HepG2 (cell line): ENCODE measurements at regions not wholly inside any gene's neighbourhood (a gene's known extent, or its start where the extent isn't known, plus 50 kb on each side); places are given as distances from the start of the nearest gene placed in this dataset.

Experiments used
- ATAC-seq: fragments of 200-7000 bp; cut with Tn5 transposase; 3 replicates; pipeline ENCODE4 v1.9.1; 2020; ENCODE audit warnings: mild to moderate bottlenecking, moderate library complexity
- BruUV-seq: library from RNA; stranded (reverse); fragments of 400-500 nt; replicated peaks from 2 replicates; lab custom pipeline; 2021; lab: Mats Ljungman, UMichigan
- CTCF ChIA-PET: fragments of 300-600 bp; formaldehyde crosslinking; extraction: SDS; loops from one replicate; lab custom pipeline; 2021; ENCODE audit warnings: low total read pairs, inconsistent platforms, low intra/inter-chr PET ratio; lab: Yijun Ruan, JAX
- POLR2A ChIA-PET: fragments of 350-600 bp; sonication (Branson Sonifier 250); formaldehyde crosslinking; loops from one replicate; lab custom pipeline; 2020; ENCODE audit warnings: antibody characterized with exemption, inconsistent platforms; lab: Yijun Ruan, JAX
- DNase-seq: peaks from one replicate; pipeline ENCODE4 v3.0.0-alpha.2; 2015; ENCODE audit warnings: low spot score
- FAIRE-seq: peaks from 3 replicates; lab custom pipeline; 2011; peaks lifted over from hg19 to GRCh38; lab: Jason Lieb, UNC
- H2AFZ ChIP-seq: one replicate; pipeline ENCODE4 v1.6.1; 2011; ENCODE audit warnings: low read length, inconsistent platforms
- H3K27ac ChIP-seq: fragments of 300-600 bp; 3 replicates; pipeline ENCODE4 v1.8.0; 2011; ENCODE audit warnings: mixed run types, mild to moderate bottlenecking, mixed read lengths, low read length, inconsistent platforms; ENCODE audit not compliant: insufficient read depth; ENCODE audit errors: extremely low read length
- H3K27me3 ChIP-seq, 2 experiments: fragments of 200-600 bp in 1 of 2; 2 replicates in 1 of 2; 3 replicates in 1 of 2; pipeline versions ENCODE4 v1.6.0 to v1.8.0; 2011; ENCODE audit warnings: low read length in 2 of 2, mild to moderate bottlenecking in 2 of 2, moderate library complexity in 2 of 2, inconsistent platforms in 1 of 2; ENCODE audit not compliant: insufficient read depth in 2 of 2, control insufficient read depth in 1 of 2
- H3K36me3 ChIP-seq, 2 experiments: fragments of 200-600 bp in 1 of 2; replicated peaks in 1 of 2; 2 replicates in 1 of 2; 3 replicates in 1 of 2; pipeline versions ENCODE4 v1.5.1 to v1.8.0; 2011; ENCODE audit warnings: low read length in 2 of 2, inconsistent platforms in 1 of 2; ENCODE audit not compliant: insufficient read depth in 2 of 2, control insufficient read depth in 1 of 2
- H3K4me1 ChIP-seq: 2 replicates; pipeline ENCODE4 v1.5.1; 2012; ENCODE audit warnings: low read length, inconsistent platforms; ENCODE audit not compliant: insufficient read depth
- H3K4me2 ChIP-seq: 2 replicates; pipeline ENCODE4 v1.6.0; 2011; ENCODE audit warnings: low read depth, low read length, inconsistent platforms
- H3K4me3 ChIP-seq, 3 experiments: fragments of 200-600 bp in 1 of 3; sonication (generic), shearing (Covaris generic) in 1 of 3; replicated peaks in 1 of 3; 2 replicates each; pipeline ENCODE4 v1.5.1; 2011 to 2016; ENCODE audit warnings: low read length in 3 of 3, inconsistent platforms in 2 of 3, low read depth in 2 of 3, mild to moderate bottlenecking in 2 of 3, control low read depth in 1 of 3, mixed read lengths in 1 of 3; ENCODE audit not compliant: insufficient read depth in 1 of 3
- H3K79me2 ChIP-seq: one replicate; pipeline ENCODE4 v1.6.1; 2011; ENCODE audit warnings: low read length, inconsistent platforms; ENCODE audit not compliant: insufficient read depth
- H3K9ac ChIP-seq: 2 replicates; pipeline ENCODE4 v1.6.0; 2011; ENCODE audit warnings: mild to moderate bottlenecking, low read depth, low read length, inconsistent platforms; ENCODE audit not compliant: insufficient read depth
- H3K9me3 ChIP-seq: 2 replicates; pipeline ENCODE4 v1.5.1; 2012; ENCODE audit warnings: mild to moderate bottlenecking, low read length
- H4K20me1 ChIP-seq: 2 replicates; pipeline ENCODE4 v1.6.0; 2011; ENCODE audit warnings: inconsistent platforms, mild to moderate bottlenecking, low read length, moderate library complexity; ENCODE audit not compliant: insufficient read depth
- CCDC6 ChIP-seq: sonication (generic); formaldehyde crosslinking; IDR thresholded peaks from 2 replicates; pipeline ENCODE4 v1.8.1; 2022; ENCODE audit warnings: mild to moderate bottlenecking, missing genetic modification reagents, moderate library complexity
- FOXK2 ChIP-seq: fragments of 450-650 bp; IDR thresholded peaks from 2 replicates; pipeline ENCODE4 v1.6.1; 2016
- HNRNPK ChIP-seq: fragments of 200-400 bp; formaldehyde crosslinking; IDR thresholded peaks from 2 replicates; pipeline ENCODE4 v1.6.1; 2018; ENCODE audit warnings: low read length, low read depth, moderate library complexity, mild to moderate bottlenecking; ENCODE audit not compliant: poor library complexity, severe bottlenecking
- MAF1 ChIP-seq: sonication (generic); formaldehyde crosslinking; IDR thresholded peaks from 2 replicates; pipeline ENCODE4 v1.5.0; 2020; ENCODE audit warnings: missing genetic modification reagents, borderline replicate concordance
- MLLT10 ChIP-seq: sonication (generic); formaldehyde crosslinking; IDR thresholded peaks from 2 replicates; pipeline ENCODE4 v1.4.0; 2020; ENCODE audit warnings: missing genetic modification reagents
- PHF20 ChIP-seq: sonication (generic); formaldehyde crosslinking; IDR thresholded peaks from 2 replicates; pipeline ENCODE4 v1.5.0; 2020; ENCODE audit warnings: mild to moderate bottlenecking, missing genetic modification reagents
- PITX1 ChIP-seq: sonication (generic); formaldehyde crosslinking; IDR thresholded peaks from 2 replicates; pipeline ENCODE4 v1.5.1; 2020; ENCODE audit warnings: mild to moderate bottlenecking, missing genetic modification reagents
- POLR2AphosphoS2 ChIP-seq: IDR thresholded peaks from 2 replicates; pipeline ENCODE4 v1.6.1; 2011; ENCODE audit warnings: low read depth, low read length, improper control_type of control experiment
- SRSF9 ChIP-seq: fragments of 200-400 bp; formaldehyde crosslinking; IDR thresholded peaks from 2 replicates; pipeline ENCODE4 v1.6.1; 2018; ENCODE audit warnings: borderline replicate concordance, mild to moderate bottlenecking, low read depth, low read length; ENCODE audit not compliant: insufficient read depth, poor library complexity, severe bottlenecking
- ZNF225 ChIP-seq: sonication (generic); formaldehyde crosslinking; IDR thresholded peaks from 2 replicates; pipeline ENCODE4 v1.4.0; 2020; ENCODE audit warnings: mild to moderate bottlenecking, missing genetic modification reagents
- ZNF749 ChIP-seq: sonication (generic); formaldehyde crosslinking; IDR thresholded peaks from 2 replicates; pipeline ENCODE4 v1.8.0; 2022; ENCODE audit warnings: mild to moderate bottlenecking, missing genetic modification reagents, moderate library complexity, borderline replicate concordance
- WGBS: methylation state at CpG from one replicate; pipeline ENCODE4 v1.1.6; 2017; ENCODE audit warnings: low lambda C conversion rate; 5-methylcytosine and 5-hydroxymethylcytosine counted together
- in situ Hi-C: cut with HindIII; loops from 2 replicates; pipeline ENCODE4 v1.10.0; 2017; ENCODE audit warnings: low pct_unique_long_range_greater_than_20kb; ENCODE audit not compliant: extremely low pct_ligation_motif_present
- intact Hi-C: fragments of 100-400 bp; cut with micrococcal nuclease; formaldehyde crosslinking; loops from one replicate; pipeline ENCODE4 v1.10.0; 2022; ENCODE audit not compliant: unreplicated experiment
- TF ChIP-seq, protein P1 (sequence below): sonication (generic); formaldehyde crosslinking; IDR thresholded peaks from 2 replicates; pipeline ENCODE4 v1.5.1; 2020; ENCODE audit warnings: mild to moderate bottlenecking, missing genetic modification reagents, borderline replicate concordance
- TF ChIP-seq, protein P2 (sequence below): sonication (generic); formaldehyde crosslinking; IDR thresholded peaks from 2 replicates; pipeline ENCODE4 v1.9.0; 2021; ENCODE audit warnings: mild to moderate bottlenecking, missing genetic modification reagents
- TF ChIP-seq, protein P3 (sequence below): sonication (generic); formaldehyde crosslinking; IDR thresholded peaks from 2 replicates; pipeline ENCODE4 v1.4.0; 2020; ENCODE audit warnings: missing genetic modification reagents

DNA sequence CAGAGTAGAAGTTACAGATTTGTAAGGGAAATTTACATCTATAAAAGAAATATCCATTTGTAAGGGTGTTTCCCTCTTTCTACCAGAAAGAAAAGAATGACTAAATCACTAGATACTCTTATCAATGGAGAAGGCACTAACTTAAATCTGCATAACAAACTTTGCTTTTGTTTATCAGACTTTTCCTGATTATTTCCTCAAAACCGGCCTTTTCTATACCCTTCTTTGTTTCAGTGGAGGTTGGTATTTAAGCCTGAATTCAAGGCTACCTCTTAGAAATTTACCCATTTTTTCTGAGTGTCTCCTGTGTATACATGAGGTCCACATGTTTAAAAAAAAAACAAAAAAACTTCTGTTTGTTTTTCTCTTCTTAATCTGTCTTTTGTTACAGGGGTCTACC is 80.4 kb upstream of the GRPR start (continued):
- TF ChIP-seq, protein P1, sequence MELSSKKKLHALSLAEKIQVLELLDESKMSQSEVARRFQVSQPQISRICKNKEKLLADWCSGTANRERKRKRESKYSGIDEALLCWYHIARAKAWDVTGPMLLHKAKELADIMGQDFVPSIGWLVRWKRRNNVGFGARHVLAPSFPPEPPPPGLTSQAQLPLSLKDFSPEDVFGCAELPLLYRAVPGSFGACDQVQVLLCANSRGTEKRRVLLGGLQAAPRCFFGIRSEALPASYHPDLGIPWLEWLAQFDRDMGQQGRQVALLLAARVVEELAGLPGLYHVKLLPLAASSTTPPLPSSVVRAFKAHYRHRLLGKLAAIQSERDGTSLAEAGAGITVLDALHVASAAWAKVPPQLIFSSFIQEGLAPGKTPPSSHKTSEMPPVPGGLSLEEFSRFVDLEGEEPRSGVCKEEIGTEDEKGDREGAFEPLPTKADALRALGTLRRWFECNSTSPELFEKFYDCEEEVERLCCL (CRISPR knock-in tag) = no peak
- no peak for TF ChIP-seq FOXK2
- TF ChIP-seq PHF20 (CRISPR knock-in tag) = no peak
- TF ChIP-seq ZNF749 = no peak
- no peak for TF ChIP-seq PITX1 (CRISPR knock-in tag)
- no peak for TF ChIP-seq HNRNPK
- no peak for TF ChIP-seq MAF1 (CRISPR knock-in tag)

DNA sequence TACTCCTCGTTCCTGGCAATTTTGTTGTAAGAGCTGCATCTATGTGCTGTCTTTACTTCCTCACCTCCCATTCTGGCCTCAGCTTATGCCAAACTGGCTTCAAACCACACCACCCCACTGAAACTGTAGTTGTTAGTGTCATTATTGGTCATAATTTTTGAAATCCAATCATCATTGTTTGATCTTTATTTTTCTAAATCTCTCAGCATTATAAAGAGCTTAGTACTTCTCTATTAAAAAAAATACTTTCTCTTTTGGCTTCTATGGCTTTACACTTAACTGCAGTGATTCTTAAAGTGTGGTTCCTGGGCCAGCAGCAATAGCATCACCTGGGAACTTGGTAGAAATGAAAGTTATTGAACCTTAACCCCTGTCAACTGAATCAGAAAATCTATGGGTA is 83.5 kb upstream of the GRPR start:
- in situ Hi-C loops = no loop called here
- Histone ChIP-seq H2AFZ (no peak overlapping the region), H3K4me2 (no peak overlapping the region), H3K27me3 (no peaks in the 10 kb centered on the region), H3K27ac (no peak overlapping the region), H3K9me3 (no peaks in the 10 kb centered on the region)
- 0% methylated on average over 1 of the region's 1 CpG for WGBS
- DNase-seq = no peak
- ATAC-seq = no peak
- TF ChIP-seq POLR2AphosphoS2 (no peak), SRSF9 (no peak), ZNF225 (CRISPR knock-in tag) (no peak), CCDC6 (CRISPR knock-in tag) (no peak), MLLT10 (CRISPR knock-in tag) (no peak)
- TF ChIP-seq, protein P2, sequence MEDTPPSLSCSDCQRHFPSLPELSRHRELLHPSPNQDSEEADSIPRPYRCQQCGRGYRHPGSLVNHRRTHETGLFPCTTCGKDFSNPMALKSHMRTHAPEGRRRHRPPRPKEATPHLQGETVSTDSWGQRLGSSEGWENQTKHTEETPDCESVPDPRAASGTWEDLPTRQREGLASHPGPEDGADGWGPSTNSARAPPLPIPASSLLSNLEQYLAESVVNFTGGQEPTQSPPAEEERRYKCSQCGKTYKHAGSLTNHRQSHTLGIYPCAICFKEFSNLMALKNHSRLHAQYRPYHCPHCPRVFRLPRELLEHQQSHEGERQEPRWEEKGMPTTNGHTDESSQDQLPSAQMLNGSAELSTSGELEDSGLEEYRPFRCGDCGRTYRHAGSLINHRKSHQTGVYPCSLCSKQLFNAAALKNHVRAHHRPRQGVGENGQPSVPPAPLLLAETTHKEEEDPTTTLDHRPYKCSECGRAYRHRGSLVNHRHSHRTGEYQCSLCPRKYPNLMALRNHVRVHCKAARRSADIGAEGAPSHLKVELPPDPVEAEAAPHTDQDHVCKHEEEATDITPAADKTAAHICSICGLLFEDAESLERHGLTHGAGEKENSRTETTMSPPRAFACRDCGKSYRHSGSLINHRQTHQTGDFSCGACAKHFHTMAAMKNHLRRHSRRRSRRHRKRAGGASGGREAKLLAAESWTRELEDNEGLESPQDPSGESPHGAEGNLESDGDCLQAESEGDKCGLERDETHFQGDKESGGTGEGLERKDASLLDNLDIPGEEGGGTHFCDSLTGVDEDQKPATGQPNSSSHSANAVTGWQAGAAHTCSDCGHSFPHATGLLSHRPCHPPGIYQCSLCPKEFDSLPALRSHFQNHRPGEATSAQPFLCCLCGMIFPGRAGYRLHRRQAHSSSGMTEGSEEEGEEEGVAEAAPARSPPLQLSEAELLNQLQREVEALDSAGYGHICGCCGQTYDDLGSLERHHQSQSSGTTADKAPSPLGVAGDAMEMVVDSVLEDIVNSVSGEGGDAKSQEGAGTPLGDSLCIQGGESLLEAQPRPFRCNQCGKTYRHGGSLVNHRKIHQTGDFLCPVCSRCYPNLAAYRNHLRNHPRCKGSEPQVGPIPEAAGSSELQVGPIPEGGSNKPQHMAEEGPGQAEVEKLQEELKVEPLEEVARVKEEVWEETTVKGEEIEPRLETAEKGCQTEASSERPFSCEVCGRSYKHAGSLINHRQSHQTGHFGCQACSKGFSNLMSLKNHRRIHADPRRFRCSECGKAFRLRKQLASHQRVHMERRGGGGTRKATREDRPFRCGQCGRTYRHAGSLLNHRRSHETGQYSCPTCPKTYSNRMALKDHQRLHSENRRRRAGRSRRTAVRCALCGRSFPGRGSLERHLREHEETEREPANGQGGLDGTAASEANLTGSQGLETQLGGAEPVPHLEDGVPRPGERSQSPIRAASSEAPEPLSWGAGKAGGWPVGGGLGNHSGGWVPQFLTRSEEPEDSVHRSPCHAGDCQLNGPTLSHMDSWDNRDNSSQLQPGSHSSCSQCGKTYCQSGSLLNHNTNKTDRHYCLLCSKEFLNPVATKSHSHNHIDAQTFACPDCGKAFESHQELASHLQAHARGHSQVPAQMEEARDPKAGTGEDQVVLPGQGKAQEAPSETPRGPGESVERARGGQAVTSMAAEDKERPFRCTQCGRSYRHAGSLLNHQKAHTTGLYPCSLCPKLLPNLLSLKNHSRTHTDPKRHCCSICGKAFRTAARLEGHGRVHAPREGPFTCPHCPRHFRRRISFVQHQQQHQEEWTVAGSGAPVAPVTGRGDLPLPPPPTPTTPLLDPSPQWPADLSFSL = no peak
- TF ChIP-seq, protein P3, sequence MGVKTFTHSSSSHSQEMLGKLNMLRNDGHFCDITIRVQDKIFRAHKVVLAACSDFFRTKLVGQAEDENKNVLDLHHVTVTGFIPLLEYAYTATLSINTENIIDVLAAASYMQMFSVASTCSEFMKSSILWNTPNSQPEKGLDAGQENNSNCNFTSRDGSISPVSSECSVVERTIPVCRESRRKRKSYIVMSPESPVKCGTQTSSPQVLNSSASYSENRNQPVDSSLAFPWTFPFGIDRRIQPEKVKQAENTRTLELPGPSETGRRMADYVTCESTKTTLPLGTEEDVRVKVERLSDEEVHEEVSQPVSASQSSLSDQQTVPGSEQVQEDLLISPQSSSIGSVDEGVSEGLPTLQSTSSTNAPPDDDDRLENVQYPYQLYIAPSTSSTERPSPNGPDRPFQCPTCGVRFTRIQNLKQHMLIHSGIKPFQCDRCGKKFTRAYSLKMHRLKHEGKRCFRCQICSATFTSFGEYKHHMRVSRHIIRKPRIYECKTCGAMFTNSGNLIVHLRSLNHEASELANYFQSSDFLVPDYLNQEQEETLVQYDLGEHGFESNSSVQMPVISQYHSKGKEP (CRISPR knock-in tag) = no peak
- TF ChIP-seq, all 625 proteins: peak for 0
- intact Hi-C loops = no loop called here
- Histone ChIP-seq H3K9ac (no peak overlapping the region), H3K4me1 (no peaks in the 10 kb centered on the region), H3K79me2 (no peaks in the 10 kb centered on the region), H3K36me3 (no peaks in the 10 kb centered on the region), H4K20me1 (no peaks in the 10 kb centered on the region), H3K4me3 (no peak overlapping the region)
- POLR2A ChIA-PET = no interaction called here
- no TSS peak for BruUV-seq
- no peak for FAIRE-seq
- CTCF ChIA-PET = no interaction called here
